PC-3 (cell line): ENCODE measurements at regions not wholly inside any gene's neighbourhood (a gene's known extent, or its start where the extent isn't known, plus 50 kb on each side); places are given as distances from the start of the nearest gene placed in this dataset.
A peak's percentile ranks its signal among the peaks of the same experiment; 100 is the strongest.

Experiments
- ATAC-seq: fragments of 200-7000 bp; cut with Tn5 transposase; 2 replicates; pipeline ENCODE4 v1.9.1; 2020; ENCODE audit warnings: mild to moderate bottlenecking, moderate library complexity
- BruUV-seq: library from RNA; stranded (reverse); fragments of 400-500 nt; replicated peaks from 2 replicates; lab custom pipeline; 2021; lab: Mats Ljungman, UMichigan
- CTCF ChIA-PET: fragments of 300-600 bp; sonication (Branson Sonifier 250); formaldehyde crosslinking; loops from one replicate; lab custom pipeline; 2022; ENCODE audit warnings: antibody characterized with exemption; lab: Charles Lee
- POLR2A ChIA-PET: fragments of 300-600 bp; sonication (Branson Sonifier 250); formaldehyde crosslinking; loops from one replicate; lab custom pipeline; 2022; ENCODE audit warnings: antibody characterized with exemption; ENCODE audit not compliant: unreplicated experiment; lab: Charles Lee
- DNase-seq: peaks from one replicate; pipeline ENCODE4 v3.0.0-alpha.2; 2015
- H2AFZ ChIP-seq: fragments of 300-600 bp; sonication (generic); 2 replicates; pipeline ENCODE4 v1.6.0; 2016; ENCODE audit warnings: antibody characterized with exemption, low read length
- H3F3A ChIP-seq: fragments of 300-600 bp; sonication (generic); one replicate; pipeline ENCODE4 v1.6.0; 2017; ENCODE audit warnings: antibody characterized with exemption, low read length, control low read depth, mild to moderate bottlenecking; ENCODE audit not compliant: unreplicated experiment
- H3K27ac ChIP-seq: fragments of 300-600 bp; sonication (generic); 2 replicates; pipeline ENCODE4 v1.5.1; 2016; ENCODE audit warnings: mild to moderate bottlenecking, low read length
- H3K27me3 ChIP-seq: fragments of 300-600 bp; sonication (generic); 2 replicates; pipeline ENCODE4 v1.6.1; 2016; ENCODE audit warnings: low read length, mixed read lengths
- H3K36me3 ChIP-seq: fragments of 300-600 bp; sonication (generic); 2 replicates; pipeline ENCODE4 v1.6.1; 2016; ENCODE audit warnings: low read depth, mixed run types, low read length, mixed read lengths
- H3K4me1 ChIP-seq: fragments of 300-600 bp; sonication (generic); 2 replicates; pipeline ENCODE4 v1.5.1; 2016; ENCODE audit warnings: low read length; ENCODE audit not compliant: insufficient read depth
- H3K4me2 ChIP-seq: fragments of 300-600 bp; sonication (generic); 2 replicates; pipeline ENCODE4 v1.6.0; 2016; ENCODE audit warnings: low read length
- H3K4me3 ChIP-seq: fragments of 300-600 bp; sonication (generic); 2 replicates; pipeline ENCODE4 v1.5.1; 2016; ENCODE audit warnings: mild to moderate bottlenecking, low read length, mixed read lengths
- H3K79me2 ChIP-seq: fragments of 300-600 bp; sonication (generic); 2 replicates; pipeline ENCODE4 v1.6.1; 2017; ENCODE audit warnings: low read length, mixed read lengths
- H3K9ac ChIP-seq: fragments of 300-600 bp; sonication (generic); 2 replicates; pipeline ENCODE4 v1.6.0; 2016; ENCODE audit warnings: mild to moderate bottlenecking, low read length
- H3K9me2 ChIP-seq: fragments of 300-600 bp; sonication (generic); replicated peaks from 2 replicates; pipeline ENCODE4 v1.6.1; 2016; ENCODE audit warnings: mixed run types, low read length, mixed read lengths
- H3K9me3 ChIP-seq: fragments of 300-600 bp; sonication (generic); 2 replicates; pipeline ENCODE4 v1.6.1; 2016; ENCODE audit warnings: low read length, mixed read lengths
- H4K20me1 ChIP-seq: fragments of 300-600 bp; sonication (generic); 2 replicates; pipeline ENCODE4 v1.6.1; 2016; ENCODE audit warnings: low read length, mixed read lengths
- CTCF ChIP-seq: fragments of 300-600 bp; sonication (generic); conservative IDR thresholded peaks from 2 replicates; pipeline ENCODE4 v1.5.1; 2017; ENCODE audit warnings: antibody characterized with exemption, low read depth, mild to moderate bottlenecking, low read length
- EZH2 ChIP-seq: fragments of 300-600 bp; sonication (generic); IDR thresholded peaks from one replicate; pipeline ENCODE4 v1.6.1; 2017; ENCODE audit warnings: antibody characterized with exemption, mild to moderate bottlenecking, low read length; ENCODE audit not compliant: unreplicated experiment
- EZH2phosphoT487 ChIP-seq: fragments of 300-600 bp; sonication (generic); IDR thresholded peaks from 2 replicates; pipeline ENCODE4 v1.6.1; 2018; ENCODE audit warnings: mild to moderate bottlenecking, antibody characterized with exemption, low read length, borderline replicate concordance
- intact Hi-C: fragments of 100-400 bp; cut with micrococcal nuclease; formaldehyde crosslinking; loops from 2 replicates; pipeline ENCODE4 v1.9.0; 2023

- DNase-seq (no peak), ATAC-seq (no peak)
- TF ChIP-seq EZH2phosphoT487 (no peak), EZH2 (no peak), CTCF (no peak)
- H4K20me1 ChIP-seq = no peaks in the 10 kb centered on the region
- no peaks in the 10 kb centered on the region for H3K9me2 ChIP-seq
- H3K27me3 ChIP-seq = no peaks in the 10 kb centered on the region
- no peak overlapping the region for H3K4me2 ChIP-seq
- H2AFZ ChIP-seq = no peak overlapping the region
- no peaks in the 10 kb centered on the region for H3K36me3 ChIP-seq
- H3K4me3 ChIP-seq = no peak overlapping the region
- no peaks in the 10 kb centered on the region for H3K4me1 ChIP-seq
- H3F3A ChIP-seq = no peaks in the 10 kb centered on the region
- no peak overlapping the region for H3K27ac ChIP-seq
- intact Hi-C loops = no loop called here
- no TSS peak for BruUV-seq
- H3K9me3 ChIP-seq = no peaks in the 10 kb centered on the region
- CTCF ChIA-PET = no interaction called here
- H3K79me2 ChIP-seq = no peaks in the 10 kb centered on the region
- POLR2A ChIA-PET = no interaction called here
- no peak overlapping the region for H3K9ac ChIP-seq
These were observed 228.3 kb upstream of the SETBP1 start for GRCh38 chr18:44452346-44452745.

- Histone ChIP-seq H3K36me3 (no peaks in the 10 kb centered on the region), H3K4me2 (no peak overlapping the region), H3K9me3 (no peaks in the 10 kb centered on the region), H3K9ac (no peak overlapping the region), H3K4me1 (no peaks in the 10 kb centered on the region), H3K27me3 (no peaks in the 10 kb centered on the region), H4K20me1 (no peaks in the 10 kb centered on the region), H2AFZ (no peak overlapping the region), H3K9me2 (no peaks in the 10 kb centered on the region), H3K79me2 (no peaks in the 10 kb centered on the region), H3K27ac (no peak overlapping the region), H3K4me3 (no peak overlapping the region), H3F3A (no peaks in the 10 kb centered on the region)
- intact Hi-C loops = no loop called here
- ChIA-PET POLR2A (no interaction called here), CTCF (no interaction called here)
- no peak for TF ChIP-seq EZH2phosphoT487
- no peak for TF ChIP-seq EZH2
- TF ChIP-seq CTCF = no peak
- ATAC-seq (no peak), DNase-seq (no peak)
- no TSS peak for BruUV-seq
These were observed 227.2 kb upstream of the SETBP1 start for GRCh38 chr18:44453505-44453904.

GRCh38 chr18:44458777-44459176 is 221.9 kb upstream of the SETBP1 start:
- H3K27me3 ChIP-seq = no peaks in the 10 kb centered on the region
- intact Hi-C loops = no loop called here
- H3K27ac ChIP-seq = no peak overlapping the region
- BruUV-seq = no TSS peak
- ChIA-PET CTCF (no interaction called here), POLR2A (no interaction called here)
- no peaks in the 10 kb centered on the region for H4K20me1 ChIP-seq
- H3K9ac ChIP-seq = no peak overlapping the region
- H3K4me2 ChIP-seq = no peak overlapping the region
- ATAC-seq (peak; percentile 64), DNase-seq (peak; percentile 37)
- TF ChIP-seq EZH2phosphoT487 (no peak), EZH2 (no peak), CTCF (no peak)
- no peaks in the 10 kb centered on the region for H3F3A ChIP-seq
- no peak overlapping the region for H2AFZ ChIP-seq
- no peaks in the 10 kb centered on the region for H3K79me2 ChIP-seq
- H3K4me1 ChIP-seq = no peaks in the 10 kb centered on the region
- no peaks in the 10 kb centered on the region for H3K36me3 ChIP-seq
- no peak overlapping the region for H3K4me3 ChIP-seq
- H3K9me3 ChIP-seq = no peaks in the 10 kb centered on the region
- H3K9me2 ChIP-seq = no peaks in the 10 kb centered on the region
